Gastrocnemius medialis (tissue), 4 donors: ENCODE measurements at regions not wholly inside any gene's neighbourhood (a gene's known extent, or its start where the extent isn't known, plus 50 kb on each side); places are given as distances from the start of the nearest gene placed in this dataset.

Source experiments
- CTCF ChIP-seq, 5 experiments: fragments of 450-650 bp in 3 of 5; fragments of 200-600 bp in 2 of 5; sonication (generic) in 2 of 5; IDR thresholded peaks in 4 of 5; conservative IDR thresholded peaks in 1 of 5; 1 replicate in 4 of 5; 2 replicates in 1 of 5; pipeline ENCODE4 v1.5.1; 2016 to 2019; ENCODE audit warnings: antibody characterized with exemption in 5 of 5, mild to moderate bottlenecking in 3 of 5, moderate library complexity in 3 of 5
- POLR2A ChIP-seq, 2 donors: fragments of 450-650 bp; IDR thresholded peaks; one replicate each; pipeline ENCODE4 v1.6.1; 2017; ENCODE audit warnings: antibody characterized with exemption in 2 of 2, mild to moderate bottlenecking in 2 of 2, moderate library complexity in 2 of 2

GRCh38 chr21:15219894-15220293 lies 155.1 kb upstream of the NRIP1 start:
- TF ChIP-seq CTCF (IDR thresholded peaks at IDR 0.05 in 4 of 5, conservative IDR thresholded peaks at IDR 0.05 in 1 of 5), result no peak
- TF ChIP-seq POLR2A (IDR thresholded peaks at IDR 0.05), result no peak
